ENCODE measurements at regions not wholly inside any gene's neighbourhood (a gene's known extent, or its start where the extent isn't known, plus 50 kb on each side); places are given as distances from the start of the nearest gene placed in this dataset.

- no peak overlapping the region for H3K4me3 ChIP-seq
- DNase-seq: no peak
- intact Hi-C loops (cut with DNase I; ENCODE audit: low total_unique reads): no loop called here
- H3K9me3 ChIP-seq: no peaks in the 10 kb centered on the region
- H3K27me3 ChIP-seq: peaks cover 0 to 4% of the 10 kb centered on the region in 2 donors
- no peaks in the 10 kb centered on the region for H3K36me3 ChIP-seq
- no peak overlapping the region for H3K27ac ChIP-seq
- no peak for TF ChIP-seq CTCF (IDR thresholded peaks at IDR 0.05)
- H3K4me1 ChIP-seq: no peaks in the 10 kb centered on the region
Measured at GRCh38 chr2:47653036-47653435, 82.3 kb upstream of the KCNK12 start.

GRCh38 chr2:47652061-47652690 lies 81.4 kb upstream of the KCNK12 start:
- no peak for TF ChIP-seq CTCF (IDR thresholded peaks at IDR 0.05)
- no peaks in the 10 kb centered on the region for H3K9me3 ChIP-seq
- intact Hi-C loops (cut with DNase I; ENCODE audit: low total_unique reads): no loop called here
- H3K4me1 ChIP-seq: no peaks in the 10 kb centered on the region
- H3K36me3 ChIP-seq: no peaks in the 10 kb centered on the region
- no peak overlapping the region for H3K27ac ChIP-seq
- no peak for DNase-seq
- H3K27me3 ChIP-seq: peaks cover 0 to 4% of the 10 kb centered on the region in 2 donors
- H3K4me3 ChIP-seq: no peak overlapping the region

- no peak overlapping the region for H3K27ac ChIP-seq
- no peaks in the 10 kb centered on the region for H3K9me3 ChIP-seq
- DNase-seq: no peak
- no peaks in the 10 kb centered on the region for H3K36me3 ChIP-seq
- TF ChIP-seq CTCF (IDR thresholded peaks at IDR 0.05): no peak
- H3K4me3 ChIP-seq: no peak overlapping the region
- H3K27me3 ChIP-seq: peaks cover 0 to 4% of the 10 kb centered on the region in 2 donors
- intact Hi-C loops (cut with DNase I; ENCODE audit: low total_unique reads): no loop called here
- no peaks in the 10 kb centered on the region for H3K4me1 ChIP-seq
Measured at GRCh38 chr2:47651296-47651695, 80.5 kb upstream of the KCNK12 start.

GRCh38 chr2:47650001-47650535 lies 79.3 kb upstream of the KCNK12 start:
- Histone ChIP-seq H3K36me3 (no peaks in the 10 kb centered on the region), H3K4me3 (no peak overlapping the region), H3K27ac (no peak overlapping the region), H3K27me3 (peaks cover 0 to 4% of the 10 kb centered on the region in 2 donors), H3K4me1 (no peaks in the 10 kb centered on the region), H3K9me3 (no peaks in the 10 kb centered on the region)
- TF ChIP-seq CTCF (IDR thresholded peaks at IDR 0.05): no peak
- DNase-seq: no peak
- intact Hi-C loops (cut with DNase I; ENCODE audit: low total_unique reads): no loop called here

- DNase-seq: no peak
- no peaks in the 10 kb centered on the region for H3K36me3 ChIP-seq
- H3K4me1 ChIP-seq: no peaks in the 10 kb centered on the region
- H3K9me3 ChIP-seq: no peaks in the 10 kb centered on the region
- intact Hi-C loops (cut with DNase I; ENCODE audit: low total_unique reads): no loop called here
- H3K27ac ChIP-seq: no peak overlapping the region
- TF ChIP-seq CTCF (IDR thresholded peaks at IDR 0.05): no peak
- H3K27me3 ChIP-seq: no peaks in the 10 kb centered on the region
- no peak overlapping the region for H3K4me3 ChIP-seq
Measured at GRCh38 chr2:47645246-47645645, 74.5 kb upstream of the KCNK12 start.
